Stimulated activated CD4-positive, alpha-beta T cell treated with anti-CD3 and anti-CD28 coated beads, Interleukin-15, amount 100 ng/mL, for 48 hours (primary cell): ENCODE measurements at regions not wholly inside any gene's neighbourhood (a gene's known extent, or its start where the extent isn't known, plus 50 kb on each side); places are given as distances from the start of the nearest gene placed in this dataset.

Source experiments
- DNase-seq, 2 donors: peaks; one replicate each; pipeline ENCODE4 v3.0.0-alpha.2; 2020; ENCODE audit warnings: low read depth in 2 of 2

- no peak for DNase-seq
Observed at GRCh38 chr11:80086496-80087055, 645.7 kb upstream of the TENM4 start.

- no peak for DNase-seq
Observed at GRCh38 chr11:80085563-80085962, 644.7 kb upstream of the TENM4 start.

- no peak for DNase-seq
Observed at GRCh38 chr11:80084608-80085007, 643.8 kb upstream of the TENM4 start.

GRCh38 chr11:80083531-80083951 lies 642.7 kb upstream of the TENM4 start:
- no peak for DNase-seq

- DNase-seq: no peak
Observed at GRCh38 chr11:80082406-80082805, 641.6 kb upstream of the TENM4 start.

- DNase-seq: no peak
Observed at GRCh38 chr11:80077113-80077512, 636.3 kb upstream of the TENM4 start.

GRCh38 chr11:80074837-80075236 lies 634.0 kb upstream of the TENM4 start:
- DNase-seq: no peak

- no peak for DNase-seq
Observed at GRCh38 chr11:80066291-80066690, 625.5 kb upstream of the TENM4 start.

GRCh38 chr11:80065086-80065485 lies 624.3 kb upstream of the TENM4 start:
- DNase-seq: no peak

- DNase-seq: no peak
Observed at GRCh38 chr11:80061056-80061455, 620.2 kb upstream of the TENM4 start.

- no peak for DNase-seq
Observed at GRCh38 chr11:80054582-80055165, 613.8 kb upstream of the TENM4 start.

GRCh38 chr11:80048513-80048912 lies 607.7 kb upstream of the TENM4 start:
- no peak for DNase-seq

- DNase-seq: no peak
Observed at GRCh38 chr11:80041136-80042000, 600.5 kb upstream of the TENM4 start.

- no peak for DNase-seq
Observed at GRCh38 chr11:80034801-80035200, 594.0 kb upstream of the TENM4 start.

- no peak for DNase-seq
Observed at GRCh38 chr11:80031014-80031600, 590.3 kb upstream of the TENM4 start.

- no peak for DNase-seq
Observed at GRCh38 chr11:80028998-80029397, 588.2 kb upstream of the TENM4 start.

GRCh38 chr11:80024119-80024518 lies 583.3 kb upstream of the TENM4 start:
- no peak for DNase-seq

GRCh38 chr11:80023386-80023785 lies 582.6 kb upstream of the TENM4 start:
- no peak for DNase-seq

GRCh38 chr11:80010536-80010935 lies 569.7 kb upstream of the TENM4 start:
- no peak for DNase-seq

- no peak for DNase-seq
Observed at GRCh38 chr11:80009081-80009480, 568.3 kb upstream of the TENM4 start.

- DNase-seq: no peak
Observed at GRCh38 chr11:80007616-80008015, 566.8 kb upstream of the TENM4 start.

- no peak for DNase-seq
Observed at GRCh38 chr11:79990141-79990540, 549.3 kb upstream of the TENM4 start.

GRCh38 chr11:79982185-79982584 lies 541.4 kb upstream of the TENM4 start:
- DNase-seq: no peak
